Esophagus muscularis mucosa (tissue), 4 donors: ENCODE measurements at regions not wholly inside any gene's neighbourhood (a gene's known extent, or its start where the extent isn't known, plus 50 kb on each side); places are given as distances from the start of the nearest gene placed in this dataset.

ENCODE experiments used
- DNase-seq: peaks from one replicate; pipeline ENCODE4 v3.0.0-alpha.2; 2017; ENCODE audit errors: extremely low spot score
- H3K27ac ChIP-seq, 4 donors: fragments of 200-600 bp; sonication (generic); replicated peaks in 1 of 4; 1 replicate in 3 of 4; 2 replicates in 1 of 4; pipeline ENCODE4 v1.5.1; 2016 to 2019; ENCODE audit warnings: mild to moderate bottlenecking in 1 of 4
- H3K27me3 ChIP-seq, 4 donors: fragments of 200-600 bp; sonication (generic); one replicate each; pipeline versions ENCODE4 v1.5.1 to v1.6.0; 2016 to 2019
- H3K36me3 ChIP-seq, 4 donors: fragments of 200-600 bp; sonication (generic); one replicate each; pipeline ENCODE4 v1.5.1; 2016 to 2019
- H3K4me1 ChIP-seq, 4 donors: fragments of 200-600 bp; sonication (generic); one replicate each; pipeline ENCODE4 v1.5.1; 2016 to 2019
- H3K4me3 ChIP-seq, 4 donors: fragments of 200-600 bp; sonication (generic); 1 replicate in 2 of 4; 2 replicates in 2 of 4; pipeline ENCODE4 v1.5.1; 2016 to 2019; ENCODE audit warnings: mild to moderate bottlenecking in 4 of 4, moderate library complexity in 1 of 4
- H3K9me3 ChIP-seq, 4 donors: fragments of 200-600 bp; sonication (generic); 1 replicate in 3 of 4; 2 replicates in 1 of 4; pipeline ENCODE4 v1.5.1; 2016 to 2019
- EP300 ChIP-seq: sonication (generic); formaldehyde crosslinking; IDR thresholded peaks from one replicate; pipeline ENCODE4 v1.6.1; 2017; ENCODE audit warnings: antibody characterized with exemption
- POLR2A ChIP-seq: fragments of 450-650 bp; IDR thresholded peaks from one replicate; pipeline ENCODE4 v1.6.1; 2017; ENCODE audit warnings: antibody characterized with exemption, moderate library complexity, mild to moderate bottlenecking, low read depth
- POLR2AphosphoS5 ChIP-seq, 2 donors: sonication (generic); formaldehyde crosslinking; IDR thresholded peaks; one replicate each; pipeline ENCODE4 v1.6.1; 2017; ENCODE audit warnings: antibody characterized with exemption in 2 of 2
- WGBS: methylation state at CpG from one replicate; pipeline ENCODE4 v1.1.5; 2018; 5-methylcytosine and 5-hydroxymethylcytosine counted together
- intact Hi-C: fragments of 100-400 bp; cut with DNase I; formaldehyde crosslinking; loops from one replicate; pipeline ENCODE4 v1.15.1; 2023
- TF ChIP-seq, protein P1 (sequence below), 3 experiments: fragments of 200-600 bp in 2 of 3; fragments of 450-650 bp in 1 of 3; sonication (generic) in 2 of 3; IDR thresholded peaks; one replicate each; pipeline ENCODE4 v1.5.1; 2017 to 2019; ENCODE audit warnings: antibody characterized with exemption in 3 of 3, mild to moderate bottlenecking in 2 of 3, moderate library complexity in 1 of 3

DNA sequence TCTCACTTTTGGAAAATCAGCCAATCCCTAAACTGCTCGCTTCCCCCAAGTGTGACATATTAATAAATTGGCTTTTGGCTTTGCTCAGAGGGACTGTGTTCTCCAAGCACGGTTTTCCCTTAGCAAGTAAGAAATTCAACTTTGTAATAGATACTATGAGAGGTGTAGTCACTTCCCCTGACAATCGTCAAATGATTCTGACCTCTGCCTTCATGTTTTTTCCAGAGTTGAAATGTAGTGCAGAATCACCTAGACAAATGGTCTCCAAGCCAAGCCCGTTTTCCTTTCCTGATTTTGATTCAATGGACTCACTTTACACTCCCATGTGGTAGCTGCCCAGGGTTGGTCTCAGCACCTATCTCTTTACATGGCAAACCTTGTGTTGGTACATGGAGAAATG is 99.1 kb downstream of the ARL4A start:
- Histone ChIP-seq H3K27ac (no peak overlapping the region), H3K27me3 (no peaks in the 10 kb centered on the region), H3K36me3 (no peaks in the 10 kb centered on the region), H3K4me1 (no peaks in the 10 kb centered on the region), H3K4me3 (no peak overlapping the region), H3K9me3 (no peaks in the 10 kb centered on the region)
- intact Hi-C loops: no loop called here
- 79% methylated on average over 4 of the region's 4 CpGs for WGBS
- no peak for DNase-seq
- TF ChIP-seq EP300 (no peak), POLR2A (no peak), POLR2AphosphoS5 (IDR thresholded peaks at IDR 0.05) (no peak)
- TF ChIP-seq, protein P1, sequence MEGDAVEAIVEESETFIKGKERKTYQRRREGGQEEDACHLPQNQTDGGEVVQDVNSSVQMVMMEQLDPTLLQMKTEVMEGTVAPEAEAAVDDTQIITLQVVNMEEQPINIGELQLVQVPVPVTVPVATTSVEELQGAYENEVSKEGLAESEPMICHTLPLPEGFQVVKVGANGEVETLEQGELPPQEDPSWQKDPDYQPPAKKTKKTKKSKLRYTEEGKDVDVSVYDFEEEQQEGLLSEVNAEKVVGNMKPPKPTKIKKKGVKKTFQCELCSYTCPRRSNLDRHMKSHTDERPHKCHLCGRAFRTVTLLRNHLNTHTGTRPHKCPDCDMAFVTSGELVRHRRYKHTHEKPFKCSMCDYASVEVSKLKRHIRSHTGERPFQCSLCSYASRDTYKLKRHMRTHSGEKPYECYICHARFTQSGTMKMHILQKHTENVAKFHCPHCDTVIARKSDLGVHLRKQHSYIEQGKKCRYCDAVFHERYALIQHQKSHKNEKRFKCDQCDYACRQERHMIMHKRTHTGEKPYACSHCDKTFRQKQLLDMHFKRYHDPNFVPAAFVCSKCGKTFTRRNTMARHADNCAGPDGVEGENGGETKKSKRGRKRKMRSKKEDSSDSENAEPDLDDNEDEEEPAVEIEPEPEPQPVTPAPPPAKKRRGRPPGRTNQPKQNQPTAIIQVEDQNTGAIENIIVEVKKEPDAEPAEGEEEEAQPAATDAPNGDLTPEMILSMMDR (IDR thresholded peaks at IDR 0.05): no peak

- WGBS: 80% methylated on average over 2 of the region's 2 CpGs
- no peak for DNase-seq
- H3K36me3 ChIP-seq: no peaks in the 10 kb centered on the region
- TF ChIP-seq POLR2A (no peak), POLR2AphosphoS5 (IDR thresholded peaks at IDR 0.05) (no peak), EP300 (no peak)
- TF ChIP-seq, protein P1 (IDR thresholded peaks at IDR 0.05): no peak
- no peaks in the 10 kb centered on the region for H3K27me3 ChIP-seq
- no peak overlapping the region for H3K4me3 ChIP-seq
- H3K27ac ChIP-seq: no peak overlapping the region
- no peaks in the 10 kb centered on the region for H3K9me3 ChIP-seq
- H3K4me1 ChIP-seq: no peaks in the 10 kb centered on the region
- intact Hi-C loops: no loop called here
Measured at GRCh38 chr7:12788171-12788570, 100.7 kb downstream of the ARL4A start.

GRCh38 chr7:12788591-12788990 is 101.2 kb downstream of the ARL4A start:
- no peak overlapping the region for H3K4me3 ChIP-seq
- intact Hi-C loops: no loop called here
- no peaks in the 10 kb centered on the region for H3K4me1 ChIP-seq
- H3K9me3 ChIP-seq: no peaks in the 10 kb centered on the region
- no peaks in the 10 kb centered on the region for H3K27me3 ChIP-seq
- 60% methylated on average over 4 of the region's 4 CpGs for WGBS
- H3K27ac ChIP-seq: no peak overlapping the region
- no peaks in the 10 kb centered on the region for H3K36me3 ChIP-seq
- no peak for DNase-seq
- TF ChIP-seq, protein P1 (IDR thresholded peaks at IDR 0.05): no peak
- TF ChIP-seq POLR2A: no peak
- TF ChIP-seq POLR2AphosphoS5 (IDR thresholded peaks at IDR 0.05): no peak

- no peak for DNase-seq
- intact Hi-C loops: no loop called here
- Histone ChIP-seq H3K4me3 (no peak overlapping the region), H3K27ac (no peak overlapping the region), H3K27me3 (no peaks in the 10 kb centered on the region), H3K36me3 (no peaks in the 10 kb centered on the region), H3K4me1 (no peaks in the 10 kb centered on the region), H3K9me3 (no peaks in the 10 kb centered on the region)
- TF ChIP-seq, protein P1 (IDR thresholded peaks at IDR 0.05): no peak
- no peak for TF ChIP-seq POLR2AphosphoS5 (IDR thresholded peaks at IDR 0.05)
- TF ChIP-seq EP300: no peak
- no peak for TF ChIP-seq POLR2A
- WGBS: 100% methylated on average over 3 of the region's 3 CpGs
Measured at GRCh38 chr7:12794722-12795302, 107.4 kb downstream of the ARL4A start.

DNA sequence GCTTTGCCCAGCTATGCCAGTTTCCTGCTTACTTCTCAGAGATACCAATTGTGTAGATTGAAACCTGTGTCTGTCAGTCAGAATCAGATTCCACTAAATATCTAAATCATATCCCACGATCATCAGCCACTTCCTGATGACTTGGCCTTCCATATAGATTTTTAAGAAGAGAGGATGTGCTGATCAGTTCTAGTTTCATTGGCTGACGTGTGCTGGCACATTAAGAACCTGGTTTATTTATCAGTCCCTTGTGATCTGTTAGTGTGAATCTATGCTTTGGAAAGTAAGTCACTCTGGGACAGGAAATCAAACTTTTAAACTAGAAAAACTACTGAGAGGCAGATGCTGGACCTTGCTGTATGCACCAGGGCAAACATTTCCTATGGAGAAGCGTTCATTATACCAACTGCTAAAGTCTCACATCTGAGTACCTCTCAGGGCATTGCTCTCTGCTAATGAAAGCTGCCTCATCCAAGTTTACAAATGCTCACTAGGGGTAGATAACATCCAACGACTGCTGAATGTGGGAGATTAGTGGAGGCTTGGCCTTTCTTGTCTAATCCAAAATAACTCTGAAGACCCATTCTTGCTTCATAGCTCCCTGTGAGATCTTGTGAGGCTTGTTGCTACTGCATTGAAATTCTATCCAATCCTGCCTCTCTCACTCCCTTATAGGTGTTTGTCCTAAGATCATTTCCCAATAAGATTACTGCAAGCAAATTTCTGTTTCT is 109.1 kb downstream of the ARL4A start:
- Histone ChIP-seq H3K9me3 (no peaks in the 10 kb centered on the region), H3K4me3 (no peak overlapping the region), H3K27me3 (no peaks in the 10 kb centered on the region), H3K27ac (no peak overlapping the region), H3K4me1 (peaks cover 0 to 3% (median 0%) of the 10 kb centered on the region in 4 donors), H3K36me3 (no peaks in the 10 kb centered on the region)
- intact Hi-C loops: no loop called here
- no peak for TF ChIP-seq POLR2A
- TF ChIP-seq, protein P1 (IDR thresholded peaks at IDR 0.05): no peak
- TF ChIP-seq EP300: no peak
- no peak for TF ChIP-seq POLR2AphosphoS5 (IDR thresholded peaks at IDR 0.05)
- DNase-seq: no peak
- 71% methylated on average over 4 of the region's 4 CpGs for WGBS
